Thyroid gland (tissue), 4 donors: ENCODE measurements at regions not wholly inside any gene's neighbourhood (a gene's known extent, or its start where the extent isn't known, plus 50 kb on each side); places are given as distances from the start of the nearest gene placed in this dataset.

Experiments used
- DNase-seq, 2 donors: peaks; one replicate each; pipeline ENCODE4 v3.0.0-alpha.2; 2019
- H3K27ac ChIP-seq, 3 donors: fragments of 200-600 bp; sonication (generic); 1 replicate in 2 of 3; 2 replicates in 1 of 3; pipeline ENCODE4 v1.5.1; 2016 to 2019; ENCODE audit warnings: mild to moderate bottlenecking in 1 of 3, moderate library complexity in 1 of 3
- H3K27me3 ChIP-seq: fragments of 200-600 bp; sonication (generic); one replicate; pipeline ENCODE4 v1.5.1; 2019
- H3K36me3 ChIP-seq, 2 donors: fragments of 200-600 bp; sonication (generic); one replicate each; pipeline ENCODE4 v1.5.1; 2016 to 2019
- H3K4me1 ChIP-seq, 2 donors: fragments of 200-600 bp; sonication (generic); one replicate each; pipeline ENCODE4 v1.5.1; 2017 to 2019
- H3K4me3 ChIP-seq, 3 donors: fragments of 200-600 bp; sonication (generic); replicated peaks in 1 of 3; 1 replicate in 2 of 3; 2 replicates in 1 of 3; pipeline ENCODE4 v1.5.1; 2016; ENCODE audit warnings: mild to moderate bottlenecking in 1 of 3
- H3K9me3 ChIP-seq: fragments of 200-600 bp; sonication (generic); one replicate; pipeline ENCODE4 v1.5.1; 2017
- POLR2A ChIP-seq, 2 donors: fragments of 450-650 bp; IDR thresholded peaks; one replicate each; pipeline ENCODE4 v1.6.1; 2017; ENCODE audit warnings: antibody characterized with exemption in 2 of 2, mild to moderate bottlenecking in 2 of 2, moderate library complexity in 1 of 2
- WGBS, 2 donors: methylation state at CpG; one replicate each; pipeline ENCODE4 v1.1.5; 2017; 5-methylcytosine and 5-hydroxymethylcytosine counted together
- intact Hi-C: fragments of 100-400 bp; cut with DNase I; formaldehyde crosslinking; loops from one replicate; pipeline ENCODE4 v1.15.1; 2023
- TF ChIP-seq, protein P1 (sequence below), 6 experiments: fragments of 200-600 bp in 3 of 6; fragments of 450-650 bp in 3 of 6; sonication (generic) in 3 of 6; IDR thresholded peaks; one replicate each; pipeline ENCODE4 v1.5.1; 2016 to 2019; ENCODE audit warnings: antibody characterized with exemption in 6 of 6, mild to moderate bottlenecking in 2 of 6, inconsistent platforms in 1 of 6, moderate library complexity in 1 of 6

- TF ChIP-seq, protein P1, sequence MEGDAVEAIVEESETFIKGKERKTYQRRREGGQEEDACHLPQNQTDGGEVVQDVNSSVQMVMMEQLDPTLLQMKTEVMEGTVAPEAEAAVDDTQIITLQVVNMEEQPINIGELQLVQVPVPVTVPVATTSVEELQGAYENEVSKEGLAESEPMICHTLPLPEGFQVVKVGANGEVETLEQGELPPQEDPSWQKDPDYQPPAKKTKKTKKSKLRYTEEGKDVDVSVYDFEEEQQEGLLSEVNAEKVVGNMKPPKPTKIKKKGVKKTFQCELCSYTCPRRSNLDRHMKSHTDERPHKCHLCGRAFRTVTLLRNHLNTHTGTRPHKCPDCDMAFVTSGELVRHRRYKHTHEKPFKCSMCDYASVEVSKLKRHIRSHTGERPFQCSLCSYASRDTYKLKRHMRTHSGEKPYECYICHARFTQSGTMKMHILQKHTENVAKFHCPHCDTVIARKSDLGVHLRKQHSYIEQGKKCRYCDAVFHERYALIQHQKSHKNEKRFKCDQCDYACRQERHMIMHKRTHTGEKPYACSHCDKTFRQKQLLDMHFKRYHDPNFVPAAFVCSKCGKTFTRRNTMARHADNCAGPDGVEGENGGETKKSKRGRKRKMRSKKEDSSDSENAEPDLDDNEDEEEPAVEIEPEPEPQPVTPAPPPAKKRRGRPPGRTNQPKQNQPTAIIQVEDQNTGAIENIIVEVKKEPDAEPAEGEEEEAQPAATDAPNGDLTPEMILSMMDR (IDR thresholded peaks at IDR 0.05), result no peak
- TF ChIP-seq POLR2A (IDR thresholded peaks at IDR 0.05), result no peak
- no peaks in the 10 kb centered on the region for H3K27me3 ChIP-seq
- H3K4me1 ChIP-seq, result peaks cover 0 to 11% of the 10 kb centered on the region in 2 donors
- H3K4me3 ChIP-seq, result no peak overlapping the region
- H3K27ac ChIP-seq, result no peak overlapping the region
- intact Hi-C loops, result no loop called here
- no peak for DNase-seq
- WGBS, 2 donors, result 76 to 81% methylated on average over 12 of the region's 12 CpGs
- H3K9me3 ChIP-seq, result no peaks in the 10 kb centered on the region
- H3K36me3 ChIP-seq, result no peaks in the 10 kb centered on the region
These were observed 56.4 kb upstream of the TAMM41 start for GRCh38 chr3:11903047-11903446.

- H3K36me3 ChIP-seq, result no peaks in the 10 kb centered on the region
- H3K4me1 ChIP-seq, result peaks cover 0 to 9% of the 10 kb centered on the region in 2 donors
- H3K9me3 ChIP-seq, result no peaks in the 10 kb centered on the region
- H3K27ac ChIP-seq, result no peak overlapping the region
- no peak for DNase-seq
- no peak overlapping the region for H3K4me3 ChIP-seq
- WGBS, 2 donors, result 72 to 76% methylated on average over 6 of the region's 6 CpGs
- intact Hi-C loops, result no loop called here
- TF ChIP-seq, protein P1 (IDR thresholded peaks at IDR 0.05), result no peak
- TF ChIP-seq POLR2A (IDR thresholded peaks at IDR 0.05), result no peak
- no peaks in the 10 kb centered on the region for H3K27me3 ChIP-seq
These were observed 56.8 kb upstream of the TAMM41 start for GRCh38 chr3:11903447-11903846.

GRCh38 chr3:11904157-11904556, 57.5 kb upstream of the TAMM41 start:
- H3K27ac ChIP-seq, result no peak overlapping the region
- H3K4me3 ChIP-seq, result no peak overlapping the region
- no peaks in the 10 kb centered on the region for H3K36me3 ChIP-seq
- TF ChIP-seq POLR2A (IDR thresholded peaks at IDR 0.05), result no peak
- TF ChIP-seq, protein P1 (IDR thresholded peaks at IDR 0.05), result no peak
- no peaks in the 10 kb centered on the region for H3K27me3 ChIP-seq
- intact Hi-C loops, result no loop called here
- no peaks in the 10 kb centered on the region for H3K9me3 ChIP-seq
- WGBS, 2 donors, result 60 to 67% methylated on average over 4 of the region's 4 CpGs
- peaks cover 0 to 2% of the 10 kb centered on the region in 2 donors for H3K4me1 ChIP-seq
- no peak for DNase-seq

DNA sequence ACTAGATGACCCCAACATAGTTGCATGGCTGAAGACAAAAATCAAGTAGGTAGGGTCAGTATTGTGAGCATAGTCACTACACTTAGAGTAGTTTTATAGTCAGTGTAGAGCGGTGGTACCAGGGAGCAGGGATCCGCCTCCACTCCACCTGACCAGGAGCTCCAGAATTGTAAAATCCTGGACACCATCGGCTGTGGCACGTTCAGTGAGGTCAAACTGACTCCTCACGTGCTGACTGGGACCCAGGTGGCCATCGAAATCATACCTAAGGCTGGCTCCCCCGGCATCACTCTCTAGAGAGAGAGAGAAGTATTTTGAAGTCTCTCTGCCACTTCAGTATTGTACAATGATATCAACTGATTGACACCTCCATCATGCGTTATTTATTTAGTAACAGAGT, 59.7 kb upstream of the TAMM41 start:
- H3K36me3 ChIP-seq, result no peaks in the 10 kb centered on the region
- TF ChIP-seq POLR2A (IDR thresholded peaks at IDR 0.05), result no peak
- TF ChIP-seq, protein P1 (IDR thresholded peaks at IDR 0.05), result no peak
- no peaks in the 10 kb centered on the region for H3K27me3 ChIP-seq
- H3K4me1 ChIP-seq, result no peaks in the 10 kb centered on the region
- no peak for DNase-seq
- H3K9me3 ChIP-seq, result no peaks in the 10 kb centered on the region
- H3K4me3 ChIP-seq, result no peak overlapping the region
- intact Hi-C loops, result no loop called here
- H3K27ac ChIP-seq, result no peak overlapping the region
- 83 to 94% methylated on average over 8 of the region's 8 CpGs for WGBS, 2 donors

DNA sequence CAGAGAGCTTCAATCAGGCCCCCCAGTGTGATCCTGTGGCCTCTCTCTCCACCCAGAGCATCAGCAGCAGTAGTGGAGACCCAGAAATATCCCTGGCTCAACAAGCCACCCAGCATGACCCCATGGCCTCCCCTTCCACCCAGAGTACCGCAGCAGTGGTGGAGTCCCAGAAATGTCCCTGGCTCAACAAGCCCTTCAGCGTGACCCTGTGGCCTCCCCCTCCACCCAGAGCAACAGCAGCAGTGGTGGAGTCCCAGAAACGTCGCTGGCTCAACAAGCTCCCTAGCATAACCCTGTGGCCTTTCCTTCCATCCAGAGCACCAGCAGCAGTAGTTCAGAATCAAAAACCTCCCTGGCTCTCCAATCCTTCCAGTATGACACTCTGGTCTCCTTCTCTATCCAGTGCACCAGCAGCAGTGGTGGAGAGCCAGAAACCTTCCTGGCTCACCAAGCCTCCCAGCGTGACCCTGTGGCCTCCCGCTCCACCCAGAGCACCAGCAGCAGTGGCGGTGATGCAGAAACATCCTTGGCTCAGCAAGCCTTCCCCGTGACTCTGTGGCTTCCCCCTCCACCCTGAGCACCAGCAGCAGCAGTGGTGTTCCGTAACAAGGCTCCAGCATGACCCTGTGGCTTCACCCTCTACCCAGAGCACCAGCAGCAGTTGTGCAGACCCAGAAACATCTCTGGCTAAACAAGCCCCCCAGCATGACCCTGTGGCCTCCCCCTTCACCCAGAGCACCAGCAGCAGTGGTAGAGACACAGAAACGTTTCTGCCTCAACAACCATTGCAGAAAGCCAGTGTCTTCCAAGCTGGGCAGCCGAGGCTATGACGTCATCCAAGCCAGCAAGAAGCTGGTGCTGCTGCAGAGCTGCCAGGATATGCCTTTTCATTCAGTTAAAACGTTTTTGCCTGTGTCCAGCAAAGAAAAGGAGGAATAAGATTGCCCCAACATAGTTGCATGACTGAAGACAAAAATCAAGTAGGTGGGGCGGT, 61.3 kb upstream of the TAMM41 start:
- Histone ChIP-seq H3K36me3 (no peaks in the 10 kb centered on the region), H3K9me3 (no peaks in the 10 kb centered on the region), H3K4me3 (no peak overlapping the region), H3K27me3 (no peaks in the 10 kb centered on the region), H3K4me1 (no peaks in the 10 kb centered on the region), H3K27ac (no peak overlapping the region)
- intact Hi-C loops, result no loop called here
- no peak for DNase-seq
- 59% methylated on average over 9 to 14 of the region's 14 CpGs for WGBS, 2 donors
- TF ChIP-seq, protein P1 (IDR thresholded peaks at IDR 0.05), result no peak
- no peak for TF ChIP-seq POLR2A (IDR thresholded peaks at IDR 0.05)
